GM23338 (cell line): ENCODE measurements at regions not wholly inside any gene's neighbourhood (a gene's known extent, or its start where the extent isn't known, plus 50 kb on each side); places are given as distances from the start of the nearest gene placed in this dataset.

Experiments used
- ATAC-seq: fragments of 200-7000 bp; cut with Tn5 transposase; 3 replicates; pipeline ENCODE4 v1.9.1; 2020
- DNase-seq: peaks from one replicate; pipeline ENCODE4 v3.0.0-alpha.2; 2015; ENCODE audit warnings: low spot score
- H2AFZ ChIP-seq: fragments of 200-600 bp; sonication (generic); 2 replicates; pipeline ENCODE4 v1.8.0; 2016; ENCODE audit warnings: antibody characterized with exemption, mild to moderate bottlenecking, moderate library complexity
- H3F3A ChIP-seq: fragments of 200-600 bp; sonication (generic); replicated peaks from 2 replicates; pipeline ENCODE4 v1.8.0; 2017; ENCODE audit warnings: antibody characterized with exemption, mixed run types, low read depth
- H3K27ac ChIP-seq: fragments of 200-600 bp; sonication (generic); 2 replicates; pipeline ENCODE4 v1.6.1; 2016; ENCODE audit warnings: low read depth
- H3K27me3 ChIP-seq: fragments of 200-600 bp; sonication (generic); 2 replicates; pipeline ENCODE4 v1.8.0; 2016; ENCODE audit warnings: mild to moderate bottlenecking, mixed run types, moderate library complexity; ENCODE audit not compliant: insufficient read depth
- H3K36me3 ChIP-seq: fragments of 200-600 bp; sonication (generic); 2 replicates; pipeline ENCODE4 v1.8.0; 2016; ENCODE audit warnings: mild to moderate bottlenecking; ENCODE audit not compliant: insufficient read depth
- H3K4me1 ChIP-seq: fragments of 200-600 bp; sonication (generic); 2 replicates; pipeline ENCODE4 v1.8.0; 2016; ENCODE audit warnings: mild to moderate bottlenecking, moderate library complexity; ENCODE audit not compliant: insufficient read depth
- H3K4me2 ChIP-seq: fragments of 200-600 bp; sonication (generic); 2 replicates; pipeline ENCODE4 v1.7.1; 2017; ENCODE audit warnings: mixed run types
- H3K4me3 ChIP-seq: fragments of 200-600 bp; sonication (generic); 2 replicates; pipeline ENCODE4 v1.6.1; 2016; ENCODE audit warnings: mixed run types
- H3K79me2 ChIP-seq: fragments of 200-600 bp; sonication (generic); replicated peaks from 2 replicates; pipeline ENCODE4 v1.8.0; 2017; ENCODE audit warnings: mild to moderate bottlenecking; ENCODE audit not compliant: insufficient read depth
- H3K9me2 ChIP-seq: fragments of 200-600 bp; sonication (generic); 2 replicates; pipeline ENCODE4 v1.8.0; 2017; ENCODE audit not compliant: insufficient read depth
- H4K20me1 ChIP-seq: fragments of 200-600 bp; sonication (generic); replicated peaks from 2 replicates; pipeline ENCODE4 v1.8.0; 2017; ENCODE audit warnings: mild to moderate bottlenecking; ENCODE audit not compliant: insufficient read depth
- H3K27ac Mint-ChIP-seq: 2 replicates; pipeline ENCODE4 v1.8.0; 2020; ENCODE audit warnings: inconsistent platforms, mild to moderate bottlenecking, moderate library complexity, mixed read lengths
- H3K27me3 Mint-ChIP-seq: 3 replicates; pipeline ENCODE4 v1.8.0; 2022; ENCODE audit warnings: low read depth, mild to moderate bottlenecking, moderate library complexity, mixed read lengths, inconsistent platforms; ENCODE audit not compliant: insufficient read depth, poor library complexity
- H3K36me3 Mint-ChIP-seq: 3 replicates; pipeline ENCODE4 v1.8.0; 2021; ENCODE audit warnings: low read depth, mild to moderate bottlenecking, inconsistent platforms, moderate library complexity, mixed read lengths
- H3K4me1 Mint-ChIP-seq: 3 replicates; pipeline ENCODE4 v1.8.0; 2020; ENCODE audit warnings: mild to moderate bottlenecking, inconsistent platforms, mixed read lengths
- H3K4me3 Mint-ChIP-seq: 3 replicates; pipeline ENCODE4 v1.8.0; 2021; ENCODE audit warnings: moderate library complexity, mild to moderate bottlenecking, inconsistent platforms, mixed read lengths
- H3K9me3 Mint-ChIP-seq: 3 replicates; pipeline ENCODE4 v1.8.0; 2020; ENCODE audit warnings: moderate library complexity, mild to moderate bottlenecking, inconsistent platforms, mixed read lengths
- CREB1 ChIP-seq: fragments of 250-450 bp; sonication (Bioruptor Pico); IDR thresholded peaks from 2 replicates; pipeline ENCODE4 v1.5.0; 2020; ENCODE audit warnings: low read depth, mild to moderate bottlenecking, moderate library complexity
- CTCF ChIP-seq, 2 experiments: fragments of 200-600 bp in 1 of 2; sonication (generic) in 1 of 2; conservative IDR thresholded peaks; 2 replicates each; pipeline versions ENCODE4 v1.5.1 to v1.6.1; 2016 to 2017; ENCODE audit warnings: antibody characterized with exemption in 2 of 2, low read depth in 2 of 2, mild to moderate bottlenecking in 2 of 2, moderate library complexity in 1 of 2
- ETS1 ChIP-seq: IDR thresholded peaks from 2 replicates; pipeline ENCODE4 v1.6.1; 2016; ENCODE audit warnings: antibody characterized with exemption
- EZH2 ChIP-seq: fragments of 200-600 bp; sonication (generic); IDR thresholded peaks from one replicate; pipeline ENCODE4 v1.8.0; 2017; ENCODE audit warnings: antibody characterized with exemption, mild to moderate bottlenecking, low read depth; ENCODE audit not compliant: unreplicated experiment
- EZH2phosphoT487 ChIP-seq: fragments of 200-600 bp; sonication (generic); IDR thresholded peaks from one replicate; pipeline ENCODE4 v1.8.1; 2018; ENCODE audit warnings: antibody characterized with exemption; ENCODE audit not compliant: unreplicated experiment
- JUNB ChIP-seq: IDR thresholded peaks from one replicate; pipeline ENCODE4 v1.6.1; 2016; ENCODE audit warnings: antibody characterized with exemption; ENCODE audit not compliant: unreplicated experiment
- NANOG ChIP-seq: IDR thresholded peaks from 2 replicates; pipeline ENCODE4 v1.6.1; 2016; ENCODE audit warnings: antibody characterized with exemption, borderline replicate concordance
- POLR2AphosphoS5 ChIP-seq: IDR thresholded peaks from 2 replicates; pipeline ENCODE4 v1.6.1; 2016; ENCODE audit warnings: antibody characterized with exemption, low read depth
- REST ChIP-seq: IDR thresholded peaks from one replicate; pipeline ENCODE4 v1.6.1; 2018; ENCODE audit warnings: antibody characterized with exemption; ENCODE audit not compliant: unreplicated experiment
- STAT1 ChIP-seq: IDR thresholded peaks from one replicate; pipeline ENCODE4 v1.6.1; 2016; ENCODE audit warnings: antibody characterized with exemption; ENCODE audit not compliant: unreplicated experiment
- ZNF114 ChIP-seq: fragments of 250-450 bp; sonication (Bioruptor Pico); IDR thresholded peaks from 2 replicates; pipeline ENCODE4 v1.5.0; 2020; ENCODE audit warnings: mild to moderate bottlenecking, moderate library complexity
- ZNF331 ChIP-seq: fragments of 250-450 bp; sonication (Bioruptor Pico); IDR thresholded peaks from 2 replicates; pipeline ENCODE4 v1.5.0; 2020; ENCODE audit warnings: low read depth, mild to moderate bottlenecking, moderate library complexity
- ZNF462 ChIP-seq: fragments of 250-450 bp; sonication (Bioruptor Pico); IDR thresholded peaks from 2 replicates; pipeline ENCODE4 v1.5.0; 2020; ENCODE audit warnings: mild to moderate bottlenecking, moderate library complexity

GRCh38 chr12:63406781-63407180 lies 255.8 kb upstream of the AVPR1A start:
- Histone ChIP-seq H3K4me1 (no peaks in the 10 kb centered on the region), H4K20me1 (no peaks in the 10 kb centered on the region), H2AFZ (no peak overlapping the region), H3K9me2 (0 out of 2 replicates have a peak, but pooled peaks cover 3% of the 10 kb centered on the region), H3K36me3 (no peaks in the 10 kb centered on the region), H3K27ac (no peak overlapping the region), H3K4me2 (no peak overlapping the region), H3K4me3 (no peak overlapping the region), H3K27me3 (no peaks in the 10 kb centered on the region), H3K79me2 (no peaks in the 10 kb centered on the region), H3F3A (no peaks in the 10 kb centered on the region)
- no peak overlapping the region for H3K27ac Mint-ChIP-seq
- no peak overlapping the region for H3K4me3 Mint-ChIP-seq
- ATAC-seq = no peak
- TF ChIP-seq CTCF (conservative IDR thresholded peaks at IDR 0.05; ENCODE audit: low read depth in 2 of 2) = no peak
- no peak for TF ChIP-seq ZNF462 (CRISPR knock-in tag)
- no peak for TF ChIP-seq EZH2
- no peak for TF ChIP-seq POLR2AphosphoS5
- TF ChIP-seq ZNF114 = no peak
- TF ChIP-seq STAT1 = no peak
- TF ChIP-seq JUNB = no peak
- no peak for TF ChIP-seq NANOG
- no peak for TF ChIP-seq REST
- no peak for TF ChIP-seq CREB1 (CRISPR knock-in tag)
- TF ChIP-seq EZH2phosphoT487 = no peak
- no peak for TF ChIP-seq ZNF331 (CRISPR knock-in tag)
- TF ChIP-seq ETS1 = no peak
- DNase-seq = no peak
- peaks cover 2% of the 10 kb centered on the region for H3K27me3 Mint-ChIP-seq
- H3K9me3 Mint-ChIP-seq = no peaks in the 10 kb centered on the region; the same call in 2 of the 3 replicates
- no peaks in the 10 kb centered on the region for H3K4me1 Mint-ChIP-seq
- no peaks in the 10 kb centered on the region for H3K36me3 Mint-ChIP-seq
